HG02884 (cell line): ENCODE measurements at regions not wholly inside any gene's neighbourhood (a gene's known extent, or its start where the extent isn't known, plus 50 kb on each side); places are given as distances from the start of the nearest gene placed in this dataset.
"Not testable (repeated sequence)": the region's sequence is repeated elsewhere in the genome, so short reads cannot be mapped to it uniquely, and the experiment has no call there.

Source experiments
- ATAC-seq: cut with Tn5 transposase; IDR thresholded peaks from one replicate; pipeline ENCODE4 v1.9.1; 2021; ENCODE audit warnings: mild to moderate bottlenecking, moderate library complexity; ENCODE audit not compliant: unreplicated experiment

- no peak for ATAC-seq
Measured at GRCh38 chr4:160009656-160010493, 907.0 kb downstream of the RAPGEF2 start.

DNA sequence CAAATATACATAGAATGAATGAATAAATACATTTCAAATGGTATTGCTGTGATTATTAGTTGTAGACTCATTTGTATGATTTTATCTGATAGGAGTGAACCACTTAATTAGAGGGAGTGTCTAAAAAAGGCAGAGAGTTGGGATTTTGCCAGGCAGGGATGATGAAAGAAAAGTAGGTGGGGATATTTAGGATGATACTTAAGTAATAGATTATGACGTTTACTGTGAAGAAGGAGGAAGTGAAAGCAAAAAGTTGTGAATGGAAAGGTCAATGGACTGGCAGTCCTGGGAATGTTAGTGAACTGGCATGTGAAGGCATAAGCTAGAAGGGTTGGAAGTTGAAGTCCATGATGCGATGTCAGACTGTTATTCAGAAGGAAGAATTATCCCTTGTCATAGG is 917.1 kb downstream of the RAPGEF2 start:
- no peak for ATAC-seq

- no peak for ATAC-seq
Measured at GRCh38 chr4:160020804-160021203, 917.9 kb downstream of the RAPGEF2 start.

GRCh38 chr4:160021870-160022269 is 919.0 kb downstream of the RAPGEF2 start:
- ATAC-seq, result no peak

DNA sequence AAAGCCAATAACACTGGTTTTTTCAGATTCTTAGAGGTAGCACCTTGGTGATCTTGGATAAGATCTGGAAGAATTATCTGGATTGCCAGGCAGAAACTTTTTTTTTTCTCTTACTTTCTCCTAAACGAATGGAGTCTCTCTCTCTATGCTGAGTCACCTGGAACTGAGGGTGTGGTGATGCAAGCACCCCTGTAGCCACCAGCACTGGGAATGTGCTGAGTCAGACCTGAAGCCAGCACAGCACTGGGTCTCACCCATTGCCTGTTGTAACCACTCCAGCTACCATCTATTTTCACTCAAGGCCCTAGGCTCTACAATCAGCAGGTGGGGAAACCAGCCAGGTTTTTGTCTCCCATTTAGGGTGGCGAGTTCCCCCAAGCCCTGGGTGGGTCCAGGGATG is 923.8 kb downstream of the RAPGEF2 start:
- ATAC-seq, result no peak

GRCh38 chr4:160034501-160034900 is 931.6 kb downstream of the RAPGEF2 start:
- ATAC-seq, result no peak

DNA sequence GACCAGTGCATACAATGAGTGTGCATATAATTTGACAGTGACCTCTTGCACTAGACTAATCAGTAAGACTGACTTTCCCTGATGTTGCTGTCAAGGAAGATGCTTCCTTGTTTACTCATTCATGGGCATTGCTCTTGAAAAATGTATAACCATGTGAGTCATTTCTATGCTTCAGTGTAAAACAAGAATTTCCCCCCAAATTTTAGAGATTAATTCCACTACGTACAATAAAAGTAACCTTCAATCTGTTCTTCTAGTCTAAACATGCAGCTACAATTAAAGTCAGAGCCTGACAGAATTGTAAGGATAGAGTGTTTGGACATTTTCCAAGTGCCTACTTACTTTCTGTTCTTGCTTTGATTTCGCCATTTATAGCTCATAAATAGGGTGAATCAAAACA is 935.7 kb downstream of the RAPGEF2 start:
- ATAC-seq, result no peak

DNA sequence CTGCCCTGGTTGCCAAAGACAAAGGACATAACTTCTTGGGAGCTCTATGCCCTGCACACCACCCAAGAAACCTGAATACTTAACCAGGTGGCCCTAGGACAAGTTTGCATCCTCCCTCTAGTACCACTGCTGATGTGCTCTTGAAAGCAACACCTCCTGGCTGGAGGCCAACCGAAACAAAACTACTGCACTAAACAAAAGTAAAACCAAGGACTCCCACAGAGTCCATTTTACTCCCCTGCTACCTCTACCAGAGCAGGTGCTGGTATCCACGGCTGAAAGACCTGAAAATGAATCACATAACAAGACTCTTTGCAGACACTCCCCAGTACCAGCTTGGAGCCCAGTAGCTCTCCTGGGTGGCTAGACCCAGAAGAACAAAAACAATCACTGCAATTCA is 941.8 kb downstream of the RAPGEF2 start:
- no peak for ATAC-seq

DNA sequence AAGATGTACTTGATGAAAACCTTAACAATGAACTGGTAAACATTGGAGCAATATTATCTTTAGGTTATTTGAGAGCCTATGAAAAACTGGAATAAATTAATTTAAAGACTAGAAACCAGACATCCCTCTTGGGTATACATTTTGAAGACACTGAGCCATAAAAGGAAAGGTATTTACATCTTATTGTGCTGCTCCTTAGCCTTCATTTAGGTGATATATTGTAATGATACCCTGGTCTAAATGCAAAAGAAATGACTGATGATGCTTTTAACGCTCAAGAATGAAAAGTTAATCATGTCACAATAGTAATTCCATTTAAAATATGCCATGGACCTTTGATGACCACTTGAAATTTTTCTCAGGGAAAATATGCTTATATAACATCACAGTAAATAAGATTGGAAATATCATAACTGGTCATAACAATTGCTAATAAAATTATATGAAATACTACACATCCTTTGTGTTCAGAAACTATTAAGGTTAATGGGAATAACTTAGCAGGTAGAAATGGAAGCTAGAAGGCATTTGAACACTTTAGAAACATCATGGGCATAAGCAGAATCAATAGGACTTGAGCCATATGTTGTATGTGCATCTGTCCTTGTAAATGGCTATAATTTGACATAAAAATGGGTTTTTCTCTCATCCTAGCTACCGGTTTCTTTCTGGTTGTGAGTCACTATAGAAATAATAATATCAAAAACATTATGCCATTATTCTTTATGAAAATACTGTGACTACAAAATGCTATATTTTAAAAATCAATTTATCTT is 979.7 kb downstream of the RAPGEF2 start:
- no peak for ATAC-seq

DNA sequence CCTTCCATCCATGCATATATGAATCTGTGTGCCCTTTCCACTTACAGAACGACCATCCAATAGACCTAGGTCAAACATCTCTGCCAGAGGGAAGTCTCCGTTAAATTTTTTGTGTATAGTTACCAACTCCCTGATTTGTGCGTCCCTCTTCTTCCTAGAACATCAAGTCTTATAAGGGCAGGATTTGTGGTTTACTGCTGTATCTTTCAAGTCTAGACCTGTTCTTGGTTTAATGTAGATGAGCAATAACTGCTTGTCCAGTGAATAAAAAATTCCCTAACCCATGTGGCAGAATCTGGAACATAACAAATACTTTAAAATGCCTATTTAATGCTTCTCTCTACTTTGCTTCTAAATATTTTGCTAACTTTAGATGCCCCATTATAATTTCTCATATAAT is 988.8 kb downstream of the RAPGEF2 start:
- no peak for ATAC-seq

- no peak for ATAC-seq
Measured at GRCh38 chr4:160100316-160100715, 997.4 kb downstream of the RAPGEF2 start.

DNA sequence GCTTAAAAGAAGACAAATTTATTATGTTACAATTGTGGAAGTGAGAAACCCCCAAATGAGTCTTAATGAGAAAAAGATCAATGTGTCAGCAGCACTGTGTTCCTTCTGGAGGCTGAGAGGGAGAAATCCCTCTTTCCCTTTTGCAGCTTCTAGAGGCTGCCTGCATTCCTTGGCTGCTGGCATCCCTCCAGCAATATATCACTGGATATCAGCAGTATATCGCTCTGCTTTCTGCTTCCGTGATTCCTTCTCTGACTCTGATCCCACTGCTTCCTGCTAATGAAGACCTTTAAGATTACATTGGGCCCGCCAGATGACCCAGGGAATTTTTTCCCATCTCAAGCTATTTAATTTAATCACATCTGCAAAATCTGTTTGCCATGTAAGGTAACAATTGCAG is 1008.0 kb downstream of the RAPGEF2 start:
- no peak for ATAC-seq

DNA sequence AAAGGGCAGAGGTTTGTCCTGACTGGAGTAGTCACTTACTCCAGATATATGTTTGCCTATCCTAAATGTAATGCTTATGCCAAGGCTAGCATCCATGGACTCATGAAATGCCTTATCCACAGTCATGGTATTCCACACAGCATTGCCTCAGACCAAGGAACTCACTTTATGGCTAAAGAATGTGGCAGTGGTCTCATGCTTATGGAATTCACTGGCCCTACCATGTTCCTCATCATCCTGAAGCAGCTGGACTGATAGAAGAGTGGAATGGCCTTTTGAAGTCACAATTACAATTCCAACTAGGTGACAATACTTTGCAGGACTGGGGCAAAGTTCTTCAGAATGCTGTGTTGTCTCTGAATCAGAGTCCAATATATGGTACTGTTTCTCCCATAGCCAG is 1014.8 kb downstream of the RAPGEF2 start:
- ATAC-seq, result no peak

DNA sequence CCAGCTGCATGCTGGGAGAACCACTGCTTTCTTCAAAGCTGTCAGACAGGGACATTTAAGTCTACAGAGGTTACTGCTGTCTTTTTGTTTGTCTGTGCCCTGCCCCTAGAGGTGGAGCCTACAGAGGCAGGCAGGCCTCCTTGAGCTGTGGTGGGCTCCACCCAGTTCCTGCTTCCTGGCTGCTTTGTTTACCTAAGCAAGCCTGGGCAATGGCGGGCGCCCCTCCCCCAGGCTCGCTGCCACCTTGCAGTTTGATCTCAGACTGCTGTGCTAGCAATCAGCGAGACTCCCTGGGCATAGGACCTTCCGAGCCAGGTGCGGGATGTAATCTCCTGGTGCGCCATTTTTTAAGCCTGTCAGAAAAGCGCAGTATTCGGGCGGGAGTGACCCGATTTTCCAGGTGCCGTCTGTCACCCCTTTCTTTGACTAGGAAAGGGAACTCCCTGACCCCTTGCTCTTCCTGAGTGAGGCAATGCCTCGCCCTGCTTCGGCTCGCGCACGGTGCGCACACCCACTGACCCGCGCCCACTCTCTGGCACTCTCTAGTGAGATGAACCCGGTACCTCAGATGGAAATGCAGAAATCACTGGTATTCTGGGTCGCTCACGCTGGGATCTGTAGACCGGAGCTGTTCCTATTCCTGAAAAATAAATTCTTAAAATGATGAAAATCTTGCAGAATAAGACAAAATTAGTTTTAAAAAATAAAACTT is 1022.9 kb downstream of the RAPGEF2 start:
- not testable (repeated sequence) for ATAC-seq

GRCh38 chr4:160127211-160127610 is 1024.3 kb downstream of the RAPGEF2 start:
- ATAC-seq, result no peak

DNA sequence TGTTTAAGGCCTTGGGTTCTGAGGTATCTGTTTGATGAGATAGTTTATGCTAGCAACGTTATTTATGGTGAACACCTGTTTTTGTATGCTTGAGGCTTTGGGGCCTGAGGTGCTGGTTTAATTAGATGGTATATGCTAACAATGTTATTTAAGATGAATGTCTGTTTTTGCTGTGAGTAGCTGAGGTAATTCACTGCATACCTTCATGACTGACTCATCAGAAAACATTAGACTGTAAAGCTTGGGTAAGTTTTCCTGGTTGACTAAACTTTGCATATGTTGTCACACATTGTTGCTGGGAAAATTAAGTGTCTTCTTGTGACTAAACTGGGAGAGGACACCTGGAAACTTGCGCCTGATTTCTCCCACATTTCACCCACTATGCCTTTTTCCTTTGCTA is 1026.6 kb downstream of the RAPGEF2 start:
- ATAC-seq, result no peak

DNA sequence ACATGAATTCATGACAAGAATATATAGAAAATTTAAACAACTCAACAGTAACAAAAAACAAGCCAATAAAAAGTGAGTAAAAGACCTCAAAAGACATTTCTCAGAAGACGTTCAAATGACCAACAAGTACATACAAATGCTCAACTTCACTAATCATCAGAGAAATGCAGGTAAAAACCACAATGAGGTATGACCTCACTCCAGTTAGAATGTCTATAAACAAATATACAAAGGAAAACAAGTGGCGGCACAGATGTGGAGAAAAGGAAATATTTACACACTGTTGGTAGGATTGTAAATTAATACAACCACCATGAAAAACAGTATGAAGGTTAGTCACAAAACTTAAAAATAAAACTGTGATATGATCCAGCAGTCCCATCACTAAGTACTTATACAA is 1033.1 kb downstream of the RAPGEF2 start:
- no peak for ATAC-seq

- ATAC-seq, result no peak
Measured at GRCh38 chr4:160141206-160141605, 1038.3 kb downstream of the RAPGEF2 start.

GRCh38 chr4:160142579-160142978 is 1039.7 kb downstream of the RAPGEF2 start:
- peak; percentile 95 for ATAC-seq

GRCh38 chr4:160143574-160143973 is 1040.7 kb downstream of the RAPGEF2 start:
- ATAC-seq, result no peak

DNA sequence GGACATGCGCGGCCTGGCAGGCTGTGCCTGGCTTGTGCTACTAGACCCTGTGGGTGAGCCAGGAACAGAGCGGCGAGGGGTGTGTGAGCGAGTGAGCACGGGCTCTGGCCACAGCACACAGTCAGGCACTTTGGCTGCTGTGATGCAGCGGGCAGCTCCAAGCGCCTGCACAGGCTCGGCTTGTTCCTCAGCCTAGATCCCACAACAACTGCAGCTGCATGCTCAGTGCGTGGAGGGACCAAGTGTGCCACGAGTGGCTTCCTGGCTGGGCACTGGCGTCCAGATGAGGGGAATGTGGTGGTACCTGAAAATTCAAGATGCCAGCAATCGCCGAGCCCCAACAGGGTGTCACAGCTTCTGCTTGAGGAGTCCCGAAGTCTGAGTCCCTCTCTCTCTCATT is 1056.6 kb downstream of the RAPGEF2 start:
- ATAC-seq, result no peak

GRCh38 chr4:160161026-160161425 is 1058.1 kb downstream of the RAPGEF2 start:
- ATAC-seq, result no peak
